Neural progenitor cell (in vitro differentiated cells): ENCODE measurements at regions not wholly inside any gene's neighbourhood (a gene's known extent, or its start where the extent isn't known, plus 50 kb on each side); places are given as distances from the start of the nearest gene placed in this dataset.

Experiments used
- EZH2 ChIP-seq: fragments of 200-600 bp; sonication (generic); IDR thresholded peaks from 2 replicates; pipeline ENCODE4 v1.6.1; 2017; ENCODE audit warnings: antibody characterized with exemption, mild to moderate bottlenecking, moderate library complexity
- EZH2phosphoT487 ChIP-seq: fragments of 200-600 bp; sonication (generic); IDR thresholded peaks from 2 replicates; pipeline ENCODE4 v1.6.1; 2017; ENCODE audit warnings: antibody characterized with exemption
- TF ChIP-seq, protein P1 (sequence below): fragments of 200-600 bp; sonication (generic); IDR thresholded peaks from 2 replicates; pipeline ENCODE4 v1.5.1; 2017; ENCODE audit warnings: antibody characterized with exemption, mild to moderate bottlenecking

DNA sequence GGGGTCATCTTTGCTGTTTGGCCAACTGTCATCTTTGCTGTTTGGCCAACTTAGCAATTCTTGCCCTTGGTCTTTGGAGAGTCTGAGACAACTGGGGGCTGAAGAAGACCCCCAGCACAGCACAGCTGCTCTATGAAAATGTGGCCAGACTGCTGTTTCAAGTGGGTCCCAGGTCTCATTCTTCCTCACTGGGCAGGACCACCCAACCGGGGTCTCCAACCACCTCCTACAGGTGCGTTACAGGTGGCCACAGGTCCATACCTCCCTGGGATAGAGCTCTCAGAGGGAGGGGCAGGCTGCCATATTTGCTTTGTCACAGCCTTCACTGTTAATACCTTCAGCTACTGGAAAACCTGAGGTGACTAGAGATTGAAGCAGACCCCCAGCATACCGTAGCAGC is 82.1 kb upstream of the TCEAL2 start:
- TF ChIP-seq, protein P1, sequence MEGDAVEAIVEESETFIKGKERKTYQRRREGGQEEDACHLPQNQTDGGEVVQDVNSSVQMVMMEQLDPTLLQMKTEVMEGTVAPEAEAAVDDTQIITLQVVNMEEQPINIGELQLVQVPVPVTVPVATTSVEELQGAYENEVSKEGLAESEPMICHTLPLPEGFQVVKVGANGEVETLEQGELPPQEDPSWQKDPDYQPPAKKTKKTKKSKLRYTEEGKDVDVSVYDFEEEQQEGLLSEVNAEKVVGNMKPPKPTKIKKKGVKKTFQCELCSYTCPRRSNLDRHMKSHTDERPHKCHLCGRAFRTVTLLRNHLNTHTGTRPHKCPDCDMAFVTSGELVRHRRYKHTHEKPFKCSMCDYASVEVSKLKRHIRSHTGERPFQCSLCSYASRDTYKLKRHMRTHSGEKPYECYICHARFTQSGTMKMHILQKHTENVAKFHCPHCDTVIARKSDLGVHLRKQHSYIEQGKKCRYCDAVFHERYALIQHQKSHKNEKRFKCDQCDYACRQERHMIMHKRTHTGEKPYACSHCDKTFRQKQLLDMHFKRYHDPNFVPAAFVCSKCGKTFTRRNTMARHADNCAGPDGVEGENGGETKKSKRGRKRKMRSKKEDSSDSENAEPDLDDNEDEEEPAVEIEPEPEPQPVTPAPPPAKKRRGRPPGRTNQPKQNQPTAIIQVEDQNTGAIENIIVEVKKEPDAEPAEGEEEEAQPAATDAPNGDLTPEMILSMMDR: no peak
- TF ChIP-seq EZH2: no peak
- TF ChIP-seq EZH2phosphoT487: no peak
